HCT116 (cell line): ENCODE measurements at regions not wholly inside any gene's neighbourhood (a gene's known extent, or its start where the extent isn't known, plus 50 kb on each side); places are given as distances from the start of the nearest gene placed in this dataset.
"Not testable (repeated sequence)": the region's sequence is repeated elsewhere in the genome, so short reads cannot be mapped to it uniquely, and the experiment has no call there.

Experiments
- ATAC-seq: fragments of 200-7000 bp; cut with Tn5 transposase; 2 replicates; pipeline ENCODE4 v1.9.1; 2020; ENCODE audit warnings: mild to moderate bottlenecking, moderate library complexity
- BruUV-seq: library from RNA; stranded (reverse); fragments of 400-500 nt; replicated peaks from 2 replicates; lab custom pipeline; 2021; lab: Mats Ljungman, UMichigan
- CTCF ChIA-PET: fragments of 300-600 bp; sonication (Branson Sonifier 250); formaldehyde crosslinking; loops from one replicate; lab custom pipeline; 2021; ENCODE audit warnings: antibody characterized with exemption; lab: Charles Lee
- POLR2A ChIA-PET: fragments of 300-600, 350-600 bp; sonication (Branson Sonifier 250); formaldehyde crosslinking; loops from one replicate; lab custom pipeline; 2021; ENCODE audit warnings: antibody characterized with exemption; lab: Charles Lee
- RAD21 ChIA-PET, 2 experiments: fragments of 300-600 bp; sonication (Branson Sonifier 250); formaldehyde crosslinking; loops; one replicate each; lab custom pipeline; 2023; ENCODE audit warnings: low total read pairs in 2 of 2; ENCODE audit not compliant: uncharacterized antibody in 2 of 2, unreplicated experiment in 2 of 2, low non-redundant PET in 1 of 2; lab: Charles Lee
- DNase-seq: peaks from one replicate; pipeline ENCODE4 v3.0.0-alpha.2; 2010; ENCODE audit warnings: low read depth, low spot score
- H2AFZ ChIP-seq: fragments of 200-600 bp; shearing (Covaris generic), sonication (generic); 2 replicates; pipeline ENCODE4 v1.6.1; 2017; ENCODE audit warnings: low read depth, mixed run types, mixed read lengths, antibody characterized with exemption, low read length; ENCODE audit not compliant: poor library complexity, severe bottlenecking
- H3K27ac ChIP-seq: 2 replicates; pipeline ENCODE4 v1.5.1; 2012; ENCODE audit warnings: low read depth, low read length
- H3K27me3 ChIP-seq: fragments of 200-600 bp; sonication (generic); 2 replicates; pipeline ENCODE4 v1.6.1; 2016; ENCODE audit warnings: mixed run types, low read length, mixed read lengths; ENCODE audit not compliant: insufficient read depth
- H3K36me3 ChIP-seq, 2 experiments: fragments of 200-500 bp in 1 of 2; fragments of 200-600 bp in 1 of 2; sonication (Bioruptor generic) in 1 of 2; sonication (generic) in 1 of 2; 2 replicates each; pipeline versions ENCODE4 v1.5.1 to v1.6.1; 2014 to 2016; ENCODE audit warnings: low read length in 2 of 2, inconsistent platforms in 1 of 2, mixed read lengths in 1 of 2, mixed run types in 1 of 2; ENCODE audit not compliant: insufficient read depth in 2 of 2, control insufficient read depth in 1 of 2
- H3K4me1 ChIP-seq, 2 experiments: fragments of 200-600 bp in 1 of 2; sonication (generic) in 1 of 2; 2 replicates each; pipeline versions ENCODE4 v1.5.1 to v1.6.1; 2012 to 2017; ENCODE audit warnings: low read length in 2 of 2, inconsistent platforms in 1 of 2, mild to moderate bottlenecking in 1 of 2, mixed read lengths in 1 of 2, mixed run types in 1 of 2, moderate library complexity in 1 of 2; ENCODE audit not compliant: insufficient read depth in 2 of 2, control insufficient read depth in 1 of 2
- H3K4me2 ChIP-seq: fragments of 200-600 bp; sonication (generic); 2 replicates; pipeline ENCODE4 v1.6.1; 2017; ENCODE audit warnings: mixed run types, low read length, mixed read lengths
- H3K4me3 ChIP-seq, 2 experiments: fragments of 200-600 bp in 1 of 2; sonication (generic) in 1 of 2; replicated peaks in 1 of 2; 2 replicates each; pipeline ENCODE4 v1.5.1; 2011 to 2016; ENCODE audit warnings: low read length in 2 of 2, control low read depth in 1 of 2, low read depth in 1 of 2, mild to moderate bottlenecking in 1 of 2, mixed read lengths in 1 of 2, mixed run types in 1 of 2
- H3K79me2 ChIP-seq: fragments of 200-600 bp; sonication (generic); 2 replicates; pipeline ENCODE4 v1.6.1; 2017; ENCODE audit warnings: mild to moderate bottlenecking, mixed run types, low read length, moderate library complexity, mixed read lengths; ENCODE audit not compliant: insufficient read depth
- H3K9ac ChIP-seq: fragments of 200-600 bp; sonication (generic); 2 replicates; pipeline ENCODE4 v1.6.1; 2016; ENCODE audit warnings: low read length, mixed read lengths
- H3K9me2 ChIP-seq: fragments of 200-600 bp; sonication (generic), shearing (Covaris generic); 2 replicates; pipeline ENCODE4 v1.6.1; 2017; ENCODE audit warnings: mixed run types, mild to moderate bottlenecking, moderate library complexity; ENCODE audit not compliant: insufficient read depth
- H3K9me3 ChIP-seq, 2 experiments: fragments of 200-500 bp in 1 of 2; fragments of 200-600 bp in 1 of 2; sonication (Bioruptor generic) in 1 of 2; sonication (generic) in 1 of 2; 2 replicates each; pipeline ENCODE4 v1.6.1; 2014 to 2017; ENCODE audit warnings: low read length in 2 of 2, mixed read lengths in 2 of 2, inconsistent platforms in 1 of 2, low read depth in 1 of 2, mild to moderate bottlenecking in 1 of 2, mixed run types in 1 of 2, moderate library complexity in 1 of 2; ENCODE audit not compliant: control insufficient read depth in 1 of 2, insufficient read depth in 1 of 2
- H4K20me1 ChIP-seq: fragments of 200-600 bp; sonication (generic), shearing (Covaris generic); 2 replicates; pipeline ENCODE4 v1.6.1; 2017; ENCODE audit warnings: mixed run types, mild to moderate bottlenecking, moderate library complexity; ENCODE audit not compliant: insufficient read depth
- ATF3 ChIP-seq: IDR thresholded peaks from 2 replicates; pipeline ENCODE4 v1.6.1; 2012
- CTCF ChIP-seq, 3 experiments: fragments of 200-600 bp in 1 of 3; sonication (generic) in 1 of 3; IDR thresholded peaks in 2 of 3; conservative IDR thresholded peaks in 1 of 3; 2 replicates each; pipeline ENCODE4 v1.5.1; 2012 to 2017; ENCODE audit warnings: low read depth in 2 of 3, low read length in 2 of 3, antibody characterized with exemption in 1 of 3, borderline replicate concordance in 1 of 3, control low read depth in 1 of 3, mild to moderate bottlenecking in 1 of 3, mixed read lengths in 1 of 3, mixed run types in 1 of 3, moderate library complexity in 1 of 3; ENCODE audit not compliant: insufficient read depth in 1 of 3
- FOSL1 ChIP-seq: IDR thresholded peaks from 2 replicates; pipeline ENCODE4 v1.6.1; 2012; ENCODE audit warnings: low read depth
- SIN3A ChIP-seq: IDR thresholded peaks from 2 replicates; pipeline ENCODE4 v1.6.1; 2012; ENCODE audit warnings: low read depth
- SRF ChIP-seq: IDR thresholded peaks from 2 replicates; pipeline ENCODE4 v1.6.1; 2012; ENCODE audit warnings: low read depth
- TCF7L2 ChIP-seq: IDR thresholded peaks from 2 replicates; pipeline ENCODE4 v1.7.0; 2011; ENCODE audit warnings: borderline replicate concordance, inconsistent platforms; ENCODE audit not compliant: insufficient read depth, insufficient read length; ENCODE audit errors: extremely low read depth
- ZBTB33 ChIP-seq: IDR thresholded peaks from 2 replicates; pipeline ENCODE4 v1.6.1; 2011; ENCODE audit warnings: mild to moderate bottlenecking, low read length, moderate library complexity; ENCODE audit not compliant: insufficient replicate concordance; ENCODE audit errors: extremely low read depth
- ZFX ChIP-seq: fragments of 450-650 bp; IDR thresholded peaks from 2 replicates; pipeline ENCODE4 v1.6.1; 2017
- ZNF274 ChIP-seq: fragments of 200-500 bp; sonication (Bioruptor generic); IDR thresholded peaks from 2 replicates; pipeline ENCODE4 v1.6.1; 2014; ENCODE audit warnings: mild to moderate bottlenecking, low read depth, low read length, inconsistent platforms
- intact Hi-C: fragments of 100-400 bp; cut with micrococcal nuclease; formaldehyde crosslinking; loops from 2 replicates; pipeline ENCODE4 v1.10.0; 2022

- RAD21 ChIA-PET, DNase-seq, H3K9me3 ChIP-seq, BruUV-seq, H3K4me2 ChIP-seq, H4K20me1 ChIP-seq, H3K4me1 ChIP-seq, H3K4me3 ChIP-seq, H3K27ac ChIP-seq, intact Hi-C loops, H3K27me3 ChIP-seq, H2AFZ ChIP-seq, H3K79me2 ChIP-seq, H3K36me3 ChIP-seq, CTCF ChIA-PET, POLR2A ChIA-PET, H3K9ac ChIP-seq, ATAC-seq, H3K9me2 ChIP-seq: not testable (repeated sequence)
Measured at GRCh38 chr14:106727962-106728361, 1201.6 kb downstream of the TMEM121 start.

GRCh38 chr14:106728611-106729010 is 1202.2 kb downstream of the TMEM121 start:
- H3K4me2 ChIP-seq, result no peak overlapping the region
- ATAC-seq (no peak), DNase-seq (no peak)
- H3K9me3 ChIP-seq, result no peaks in the 10 kb centered on the region
- POLR2A ChIA-PET, result no interaction called here
- TF ChIP-seq ZNF274, result no peak
- no peak for TF ChIP-seq TCF7L2
- H3K9ac ChIP-seq, result no peak overlapping the region
- H2AFZ ChIP-seq, result no peak overlapping the region
- intact Hi-C loops, result no loop called here
- H3K27ac ChIP-seq, result no peak overlapping the region
- no peak overlapping the region for H3K4me3 ChIP-seq
- H3K9me2 ChIP-seq, result no peaks in the 10 kb centered on the region
- no peaks in the 10 kb centered on the region for H3K79me2 ChIP-seq
- RAD21 ChIA-PET, result no interaction called here
- H4K20me1 ChIP-seq, result no peaks in the 10 kb centered on the region
- no peaks in the 10 kb centered on the region for H3K36me3 ChIP-seq
- no peaks in the 10 kb centered on the region for H3K4me1 ChIP-seq
- CTCF ChIA-PET, result no interaction called here
- BruUV-seq, result no TSS peak
- no peaks in the 10 kb centered on the region for H3K27me3 ChIP-seq

- POLR2A ChIA-PET, result no interaction called here
Measured at GRCh38 chr14:106729551-106729950, 1203.2 kb downstream of the TMEM121 start.

More at GRCh38 chr14:106729551-106729950, 1203.2 kb downstream of the TMEM121 start:
- H3K9me2 ChIP-seq, result no peaks in the 10 kb centered on the region
- H3K9ac ChIP-seq, result no peak overlapping the region
- CTCF ChIA-PET, result no interaction called here
- no peaks in the 10 kb centered on the region for H3K9me3 ChIP-seq
- no peaks in the 10 kb centered on the region for H3K36me3 ChIP-seq
- TF ChIP-seq SRF, result no peak
- TF ChIP-seq FOSL1, result no peak
- TF ChIP-seq ZFX, result no peak
- TF ChIP-seq ATF3, result no peak
- TF ChIP-seq CTCF (IDR thresholded peaks at IDR 0.05 in 2 of 3, conservative IDR thresholded peaks at IDR 0.05 in 1 of 3; ENCODE audit: borderline replicate concordance in 1 of 3, insufficient read depth in 1 of 3, low read depth in 2 of 3, low read length in 2 of 3), result no peak
- TF ChIP-seq ZNF274, result no peak
- TF ChIP-seq ZBTB33, result no peak
- no peak for TF ChIP-seq SIN3A
- RAD21 ChIA-PET, result no interaction called here
- no peaks in the 10 kb centered on the region for H3K79me2 ChIP-seq
- H2AFZ ChIP-seq, result no peak overlapping the region
- DNase-seq (no peak), ATAC-seq (no peak)
- H3K27me3 ChIP-seq, result no peaks in the 10 kb centered on the region
- intact Hi-C loops, result no loop called here
- no peaks in the 10 kb centered on the region for H3K4me1 ChIP-seq
- no peak overlapping the region for H3K4me2 ChIP-seq
- no peak overlapping the region for H3K4me3 ChIP-seq
- H4K20me1 ChIP-seq, result no peaks in the 10 kb centered on the region
- BruUV-seq, result no TSS peak
- no peak overlapping the region for H3K27ac ChIP-seq
